ENCODE measurements at regions not wholly inside any gene's neighbourhood (a gene's known extent, or its start where the extent isn't known, plus 50 kb on each side); places are given as distances from the start of the nearest gene placed in this dataset.

GRCh38 chr18:22627506-22627905, 209.8 kb upstream of the CTAGE1 start:
- ChIA-PET CTCF (ENCODE audit: partially characterized antibody) (no interaction called here), POLR2A (ENCODE audit: partially characterized antibody) (no interaction called here)
- no peak overlapping the region for H3K27ac Mint-ChIP-seq
- DNase-seq, result no peak
- Histone ChIP-seq H3K4me3 (ENCODE audit: low read length in 2 of 2) (no peak overlapping the region), H3K4me1 (ENCODE audit: insufficient read depth, low read length) (no peaks in the 10 kb centered on the region), H3K36me3 (ENCODE audit: insufficient read depth, low read length) (no peaks in the 10 kb centered on the region), H3K27ac (ENCODE audit: low read depth, low read length) (no peak overlapping the region), H3K27me3 (ENCODE audit: insufficient read depth, low read length) (no peaks in the 10 kb centered on the region), H3K9me3 (ENCODE audit: control insufficient read depth in 1 of 2, low read length in 2 of 2) (no peaks in the 10 kb centered on the region)
- H3K4me3 Mint-ChIP-seq, result no peak overlapping the region
- H3K27me3 Mint-ChIP-seq, result no peaks in the 10 kb centered on the region
- no peaks in the 10 kb centered on the region for H3K36me3 Mint-ChIP-seq
- intact Hi-C loops (cut with micrococcal nuclease), result no loop called here
- H3K4me1 Mint-ChIP-seq, result no peaks in the 10 kb centered on the region
- peaks cover 0 to 13% (median 3%) of the 10 kb centered on the region in 8 donors for H3K9me3 Mint-ChIP-seq

- H3K4me1 Mint-ChIP-seq, result no peaks in the 10 kb centered on the region
- intact Hi-C loops (cut with micrococcal nuclease), result no loop called here
- no peaks in the 10 kb centered on the region for H3K36me3 ChIP-seq (ENCODE audit: insufficient read depth, low read length)
- H3K4me3 ChIP-seq (ENCODE audit: low read length in 2 of 2), result no peak overlapping the region
- H3K27me3 ChIP-seq (ENCODE audit: insufficient read depth, low read length), result no peaks in the 10 kb centered on the region
- H3K27ac ChIP-seq (ENCODE audit: low read depth, low read length), result no peak overlapping the region
- no peak for DNase-seq
- CTCF ChIA-PET (ENCODE audit: partially characterized antibody), result no interaction called here
- H3K9me3 ChIP-seq (ENCODE audit: control insufficient read depth in 1 of 2, low read length in 2 of 2), result no peaks in the 10 kb centered on the region
- no peak overlapping the region for H3K27ac Mint-ChIP-seq
- POLR2A ChIA-PET (ENCODE audit: partially characterized antibody), result no interaction called here
- H3K9me3 Mint-ChIP-seq, result peaks cover 0 to 11% (median 3%) of the 10 kb centered on the region in 8 donors
- H3K36me3 Mint-ChIP-seq, result no peaks in the 10 kb centered on the region
- H3K27me3 Mint-ChIP-seq, result no peaks in the 10 kb centered on the region
- H3K4me1 ChIP-seq (ENCODE audit: insufficient read depth, low read length), result no peaks in the 10 kb centered on the region
- no peak overlapping the region for H3K4me3 Mint-ChIP-seq
These were observed 211.2 kb upstream of the CTAGE1 start for GRCh38 chr18:22628795-22629510.

- Mint-ChIP-seq H3K9me3 (peaks cover under 1 to 7% (median 2%) of the 10 kb centered on the region in 8 donors), H3K27me3 (peaks cover 0 to 1% of the 10 kb centered on the region in 2 donors), H3K27ac (no peak overlapping the region), H3K4me3 (no peak overlapping the region), H3K36me3 (no peaks in the 10 kb centered on the region), H3K4me1 (no peaks in the 10 kb centered on the region)
- ChIA-PET CTCF (ENCODE audit: partially characterized antibody) (no interaction called here), POLR2A (ENCODE audit: partially characterized antibody) (no interaction called here)
- Histone ChIP-seq H3K4me3 (ENCODE audit: low read length in 2 of 2) (no peak overlapping the region), H3K9me3 (ENCODE audit: control insufficient read depth in 1 of 2, low read length in 2 of 2) (no peaks in the 10 kb centered on the region), H3K27me3 (ENCODE audit: insufficient read depth, low read length) (no peaks in the 10 kb centered on the region), H3K36me3 (ENCODE audit: insufficient read depth, low read length) (no peaks in the 10 kb centered on the region), H3K4me1 (ENCODE audit: insufficient read depth, low read length) (no peaks in the 10 kb centered on the region), H3K27ac (ENCODE audit: low read depth, low read length) (no peak overlapping the region)
- DNase-seq, result no peak
- intact Hi-C loops (cut with micrococcal nuclease), result no loop called here
These were observed 213.3 kb upstream of the CTAGE1 start for GRCh38 chr18:22630980-22631379.

DNA sequence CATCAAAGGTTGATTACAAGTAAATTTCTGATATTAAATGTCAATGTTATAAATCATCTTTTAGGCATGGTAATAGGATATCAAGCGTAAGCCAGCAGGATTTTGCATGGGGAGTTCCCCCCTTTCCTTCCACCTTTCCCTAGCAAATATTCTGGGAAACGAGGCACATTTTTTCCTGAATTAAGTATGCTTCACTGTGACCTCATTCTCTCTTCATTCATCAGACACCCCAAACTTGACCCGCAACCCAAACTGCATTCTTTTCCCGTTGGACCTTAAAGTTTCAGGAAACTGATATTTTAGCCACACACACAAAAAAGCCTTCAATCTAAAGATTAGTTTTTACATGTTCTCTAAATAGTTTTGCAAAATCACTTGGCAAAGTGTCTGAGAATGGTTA, 214.5 kb upstream of the CTAGE1 start:
- H3K27ac Mint-ChIP-seq, result no peak overlapping the region
- ChIA-PET POLR2A (ENCODE audit: partially characterized antibody) (no interaction called here), CTCF (ENCODE audit: partially characterized antibody) (no interaction called here)
- H3K27me3 Mint-ChIP-seq, result peaks cover 0 to 1% of the 10 kb centered on the region in 2 donors
- H3K9me3 ChIP-seq (ENCODE audit: control insufficient read depth in 1 of 2, low read length in 2 of 2), result no peaks in the 10 kb centered on the region
- H3K27me3 ChIP-seq (ENCODE audit: insufficient read depth, low read length), result no peaks in the 10 kb centered on the region
- no peaks in the 10 kb centered on the region for H3K4me1 Mint-ChIP-seq
- no peaks in the 10 kb centered on the region for H3K4me1 ChIP-seq (ENCODE audit: insufficient read depth, low read length)
- no peak for DNase-seq
- peaks cover 2 to 7% (median 4%) of the 10 kb centered on the region in 8 donors for H3K9me3 Mint-ChIP-seq
- no peak overlapping the region for H3K4me3 Mint-ChIP-seq
- no peak overlapping the region for H3K27ac ChIP-seq (ENCODE audit: low read depth, low read length)
- no peaks in the 10 kb centered on the region for H3K36me3 ChIP-seq (ENCODE audit: insufficient read depth, low read length)
- H3K4me3 ChIP-seq (ENCODE audit: low read length in 2 of 2), result no peak overlapping the region
- intact Hi-C loops (cut with micrococcal nuclease), result no loop called here
- no peaks in the 10 kb centered on the region for H3K36me3 Mint-ChIP-seq

DNA sequence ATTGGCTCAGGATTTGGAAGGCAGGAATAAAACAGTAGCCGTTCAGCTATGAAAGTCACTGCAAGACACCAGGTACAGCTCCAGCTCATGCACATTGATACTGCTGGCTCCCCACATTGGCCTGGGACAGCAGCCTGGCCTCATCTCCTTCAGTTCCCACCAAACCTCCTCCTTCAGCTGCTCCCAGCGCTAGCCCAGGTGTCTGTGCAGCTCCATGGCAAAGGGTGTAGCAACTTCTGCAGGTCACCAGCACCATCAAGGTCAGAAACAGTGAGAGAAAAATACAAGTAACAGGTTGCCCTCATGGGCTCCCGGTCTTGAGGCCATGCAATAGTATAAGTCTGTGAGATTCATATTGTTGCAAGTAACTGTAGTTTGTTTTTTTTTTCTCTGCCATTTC, 216.7 kb upstream of the CTAGE1 start:
- Mint-ChIP-seq H3K27ac (no peak overlapping the region), H3K4me1 (no peaks in the 10 kb centered on the region), H3K9me3 (peaks cover 0 to 18% (median 8%) of the 10 kb centered on the region in 8 donors), H3K4me3 (no peak overlapping the region), H3K36me3 (no peaks in the 10 kb centered on the region), H3K27me3 (peaks cover 0 to 1% of the 10 kb centered on the region in 2 donors)
- ChIA-PET CTCF (ENCODE audit: partially characterized antibody) (no interaction called here), POLR2A (ENCODE audit: partially characterized antibody) (no interaction called here)
- Histone ChIP-seq H3K4me3 (ENCODE audit: low read length in 2 of 2) (no peak overlapping the region), H3K27me3 (ENCODE audit: insufficient read depth, low read length) (no peaks in the 10 kb centered on the region), H3K4me1 (ENCODE audit: insufficient read depth, low read length) (no peaks in the 10 kb centered on the region), H3K27ac (ENCODE audit: low read depth, low read length) (no peak overlapping the region), H3K36me3 (ENCODE audit: insufficient read depth, low read length) (no peaks in the 10 kb centered on the region), H3K9me3 (ENCODE audit: control insufficient read depth in 1 of 2, low read length in 2 of 2) (no peaks in the 10 kb centered on the region)
- intact Hi-C loops (cut with micrococcal nuclease), result no loop called here
- DNase-seq, result no peak

GRCh38 chr18:22637787-22638186, 220.1 kb upstream of the CTAGE1 start:
- DNase-seq, result no peak
- no peaks in the 10 kb centered on the region for H3K4me1 Mint-ChIP-seq
- Histone ChIP-seq H3K4me1 (ENCODE audit: insufficient read depth, low read length) (no peaks in the 10 kb centered on the region), H3K27ac (ENCODE audit: low read depth, low read length) (no peak overlapping the region), H3K36me3 (ENCODE audit: insufficient read depth, low read length) (no peaks in the 10 kb centered on the region), H3K9me3 (ENCODE audit: control insufficient read depth in 1 of 2, low read length in 2 of 2) (no peaks in the 10 kb centered on the region), H3K4me3 (ENCODE audit: low read length in 2 of 2) (no peak overlapping the region), H3K27me3 (ENCODE audit: insufficient read depth, low read length) (no peaks in the 10 kb centered on the region)
- H3K27ac Mint-ChIP-seq, result no peak overlapping the region
- no peaks in the 10 kb centered on the region for H3K36me3 Mint-ChIP-seq
- H3K4me3 Mint-ChIP-seq, result no peak overlapping the region
- peaks cover 0 to 1% of the 10 kb centered on the region in 2 donors for H3K27me3 Mint-ChIP-seq
- intact Hi-C loops (cut with micrococcal nuclease), result no loop called here
- H3K9me3 Mint-ChIP-seq, result peaks cover 0 to 20% (median 13%) of the 10 kb centered on the region in 8 donors
- CTCF ChIA-PET (ENCODE audit: partially characterized antibody), result no interaction called here
- POLR2A ChIA-PET (ENCODE audit: partially characterized antibody), result no interaction called here

DNA sequence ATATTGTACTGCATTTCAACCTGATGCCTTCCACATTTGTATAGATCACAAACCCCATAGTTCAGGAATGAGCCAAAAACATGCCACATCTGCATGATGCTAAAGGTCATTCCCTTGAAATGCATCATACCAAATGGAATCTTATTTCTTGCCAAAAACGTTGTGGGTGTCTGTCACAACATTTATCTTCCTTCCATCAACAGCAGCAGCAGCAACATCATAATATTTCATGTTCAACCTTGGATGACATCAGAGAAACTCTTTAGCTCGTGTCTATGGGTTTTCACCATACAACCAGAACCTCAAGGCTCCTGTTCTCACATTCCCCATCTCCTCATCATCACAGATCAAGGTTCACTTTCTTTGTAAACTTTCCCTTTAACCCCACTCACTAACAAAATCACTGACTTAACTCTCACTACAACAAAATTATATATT, 221.3 kb upstream of the CTAGE1 start:
- ChIA-PET CTCF (ENCODE audit: partially characterized antibody) (no interaction called here), POLR2A (ENCODE audit: partially characterized antibody) (no interaction called here)
- Histone ChIP-seq H3K36me3 (ENCODE audit: insufficient read depth, low read length) (no peaks in the 10 kb centered on the region), H3K4me1 (ENCODE audit: insufficient read depth, low read length) (no peaks in the 10 kb centered on the region), H3K4me3 (ENCODE audit: low read length in 2 of 2) (no peak overlapping the region), H3K9me3 (ENCODE audit: control insufficient read depth in 1 of 2, low read length in 2 of 2) (no peaks in the 10 kb centered on the region), H3K27ac (ENCODE audit: low read depth, low read length) (no peak overlapping the region), H3K27me3 (ENCODE audit: insufficient read depth, low read length) (no peaks in the 10 kb centered on the region)
- Mint-ChIP-seq H3K36me3 (no peaks in the 10 kb centered on the region), H3K4me1 (no peaks in the 10 kb centered on the region), H3K27me3 (peaks cover 0 to 1% of the 10 kb centered on the region in 2 donors), H3K9me3 (peaks cover 0 to 20% (median 13%) of the 10 kb centered on the region in 8 donors), H3K27ac (no peak overlapping the region), H3K4me3 (no peak overlapping the region)
- intact Hi-C loops (cut with micrococcal nuclease), result no loop called here
- DNase-seq, result no peak

DNA sequence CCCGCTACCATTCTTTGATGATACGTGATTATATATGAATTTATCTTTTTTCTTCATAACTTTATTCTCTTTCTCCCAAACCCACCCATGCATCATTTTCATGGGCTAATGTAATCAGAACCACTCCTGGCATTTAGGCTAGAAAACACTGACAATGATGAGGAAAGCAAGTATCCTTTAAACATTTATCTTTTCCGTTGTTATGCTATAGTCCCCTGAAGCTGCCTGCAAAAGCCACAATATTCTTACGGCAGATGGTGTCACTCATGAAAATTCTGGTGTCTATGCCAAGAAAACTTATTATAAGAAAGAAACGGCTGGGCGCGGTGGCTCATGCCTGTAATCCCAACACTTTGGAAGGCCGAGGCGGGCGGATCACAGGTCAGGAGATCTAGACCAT, 221.8 kb upstream of the CTAGE1 start:
- H3K27ac Mint-ChIP-seq, result no peak overlapping the region
- no peak overlapping the region for H3K4me3 Mint-ChIP-seq
- DNase-seq, result no peak
- no peaks in the 10 kb centered on the region for H3K4me1 Mint-ChIP-seq
- intact Hi-C loops (cut with micrococcal nuclease), result no loop called here
- peaks cover 0 to 20% (median 13%) of the 10 kb centered on the region in 8 donors for H3K9me3 Mint-ChIP-seq
- no peaks in the 10 kb centered on the region for H3K36me3 Mint-ChIP-seq
- H3K27me3 ChIP-seq (ENCODE audit: insufficient read depth, low read length), result no peaks in the 10 kb centered on the region
- H3K4me1 ChIP-seq (ENCODE audit: insufficient read depth, low read length), result no peaks in the 10 kb centered on the region
- no peaks in the 10 kb centered on the region for H3K9me3 ChIP-seq (ENCODE audit: control insufficient read depth in 1 of 2, low read length in 2 of 2)
- no peaks in the 10 kb centered on the region for H3K36me3 ChIP-seq (ENCODE audit: insufficient read depth, low read length)
- CTCF ChIA-PET (ENCODE audit: partially characterized antibody), result no interaction called here
- no peak overlapping the region for H3K27ac ChIP-seq (ENCODE audit: low read depth, low read length)
- POLR2A ChIA-PET (ENCODE audit: partially characterized antibody), result no interaction called here
- no peak overlapping the region for H3K4me3 ChIP-seq (ENCODE audit: low read length in 2 of 2)
- H3K27me3 Mint-ChIP-seq, result no peaks in the 10 kb centered on the region

Data from CD4-positive, alpha-beta memory T cell (primary cell).